Prostate gland (tissue), 2 donors: ENCODE measurements at regions not wholly inside any gene's neighbourhood (a gene's known extent, or its start where the extent isn't known, plus 50 kb on each side); places are given as distances from the start of the nearest gene placed in this dataset.

ENCODE experiments used
- POLR2A ChIP-seq: fragments of 450-650 bp; IDR thresholded peaks from one replicate; pipeline ENCODE4 v1.6.1; 2016; ENCODE audit warnings: antibody characterized with exemption, mild to moderate bottlenecking
- TF ChIP-seq, protein P1 (sequence below), 4 experiments: fragments of 200-600 bp in 2 of 4; fragments of 450-650 bp in 2 of 4; sonication (generic) in 2 of 4; IDR thresholded peaks; 1 replicate in 3 of 4; 2 replicates in 1 of 4; pipeline ENCODE4 v1.5.1; 2016 to 2019; ENCODE audit warnings: antibody characterized with exemption in 4 of 4, mild to moderate bottlenecking in 2 of 4, moderate library complexity in 2 of 4

- TF ChIP-seq, protein P1, sequence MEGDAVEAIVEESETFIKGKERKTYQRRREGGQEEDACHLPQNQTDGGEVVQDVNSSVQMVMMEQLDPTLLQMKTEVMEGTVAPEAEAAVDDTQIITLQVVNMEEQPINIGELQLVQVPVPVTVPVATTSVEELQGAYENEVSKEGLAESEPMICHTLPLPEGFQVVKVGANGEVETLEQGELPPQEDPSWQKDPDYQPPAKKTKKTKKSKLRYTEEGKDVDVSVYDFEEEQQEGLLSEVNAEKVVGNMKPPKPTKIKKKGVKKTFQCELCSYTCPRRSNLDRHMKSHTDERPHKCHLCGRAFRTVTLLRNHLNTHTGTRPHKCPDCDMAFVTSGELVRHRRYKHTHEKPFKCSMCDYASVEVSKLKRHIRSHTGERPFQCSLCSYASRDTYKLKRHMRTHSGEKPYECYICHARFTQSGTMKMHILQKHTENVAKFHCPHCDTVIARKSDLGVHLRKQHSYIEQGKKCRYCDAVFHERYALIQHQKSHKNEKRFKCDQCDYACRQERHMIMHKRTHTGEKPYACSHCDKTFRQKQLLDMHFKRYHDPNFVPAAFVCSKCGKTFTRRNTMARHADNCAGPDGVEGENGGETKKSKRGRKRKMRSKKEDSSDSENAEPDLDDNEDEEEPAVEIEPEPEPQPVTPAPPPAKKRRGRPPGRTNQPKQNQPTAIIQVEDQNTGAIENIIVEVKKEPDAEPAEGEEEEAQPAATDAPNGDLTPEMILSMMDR (IDR thresholded peaks at IDR 0.05) = no peak
- no peak for TF ChIP-seq POLR2A
These were observed 516.1 kb upstream of the CDH10 start for GRCh38 chr5:25160891-25161290.
